AG04449 (cell line): ENCODE measurements at regions not wholly inside any gene's neighbourhood (a gene's known extent, or its start where the extent isn't known, plus 50 kb on each side); places are given as distances from the start of the nearest gene placed in this dataset.

Experiments
- CTCF ChIA-PET: fragments of 350-600 bp; formaldehyde crosslinking; extraction: SDS; loops from one replicate; lab custom pipeline; 2021; ENCODE audit warnings: antibody characterized with exemption; lab: Yijun Ruan, JAX
- POLR2A ChIA-PET: fragments of 400-600, 350-600 bp; formaldehyde crosslinking; extraction: SDS; loops from one replicate; lab custom pipeline; 2020; ENCODE audit warnings: antibody characterized with exemption, inconsistent platforms; lab: Yijun Ruan, JAX
- DNase-seq: peaks from one replicate; pipeline ENCODE4 v3.0.0-alpha.2; 2010; ENCODE audit warnings: low read depth, low spot score
- H3K4me3 ChIP-seq: 2 replicates; pipeline ENCODE4 v1.5.1; 2011; ENCODE audit warnings: low read depth, mild to moderate bottlenecking, control low read depth, low read length
- CTCF ChIP-seq: IDR thresholded peaks from one replicate; pipeline ENCODE4 v1.5.1; 2011; ENCODE audit warnings: mild to moderate bottlenecking, moderate library complexity, low read length, control low read depth, inconsistent platforms; ENCODE audit not compliant: insufficient read depth; ENCODE audit errors: missing control alignments

DNA sequence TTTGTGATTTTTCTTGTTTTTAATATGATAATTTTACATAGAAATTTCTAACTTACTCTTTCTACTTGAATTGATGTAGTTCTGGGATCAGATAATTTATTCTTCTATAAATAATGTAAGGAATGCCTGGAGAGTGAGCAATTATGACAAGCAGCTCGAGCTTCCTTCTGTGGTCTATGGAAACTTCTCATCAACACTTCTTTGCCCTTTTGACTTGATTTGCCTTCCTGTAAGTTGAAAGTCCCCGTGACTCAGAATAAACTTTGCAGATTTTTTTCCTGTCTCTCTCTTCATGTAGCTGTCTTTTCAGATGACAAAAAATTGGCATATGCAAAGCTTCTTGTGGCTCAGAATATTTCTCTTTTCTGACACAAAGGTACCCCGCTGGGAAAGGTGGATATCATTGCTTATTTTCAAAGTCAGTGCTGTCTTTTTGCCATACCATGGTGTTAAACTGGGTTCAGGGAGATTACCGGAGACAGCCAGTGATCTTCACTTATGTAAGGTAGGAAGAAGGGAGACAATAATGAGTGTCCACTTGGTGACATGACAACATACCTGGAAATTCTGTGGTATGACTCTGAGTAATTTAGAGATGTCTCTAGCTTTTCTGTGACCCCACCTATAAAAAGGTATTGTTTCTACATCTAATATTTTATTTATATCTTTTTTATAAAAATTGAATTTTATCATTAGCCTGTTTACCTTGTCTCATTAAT, 278.6 kb upstream of the GNPDA2 start:
- CTCF ChIA-PET = no interaction called here
- DNase-seq = no peak
- no peak for TF ChIP-seq CTCF
- H3K4me3 ChIP-seq = no peak overlapping the region
- POLR2A ChIA-PET = no interaction called here

- POLR2A ChIA-PET = no interaction called here
- no peak for TF ChIP-seq CTCF
- H3K4me3 ChIP-seq = no peak overlapping the region
- CTCF ChIA-PET = no interaction called here
- DNase-seq = no peak
These were observed 278.0 kb upstream of the GNPDA2 start for GRCh38 chr4:45004326-45004725.

GRCh38 chr4:44996276-44996845, 270.0 kb upstream of the GNPDA2 start:
- POLR2A ChIA-PET = no interaction called here
- no peak for DNase-seq
- no peak overlapping the region for H3K4me3 ChIP-seq
- TF ChIP-seq CTCF = no peak
- CTCF ChIA-PET = no interaction called here

DNA sequence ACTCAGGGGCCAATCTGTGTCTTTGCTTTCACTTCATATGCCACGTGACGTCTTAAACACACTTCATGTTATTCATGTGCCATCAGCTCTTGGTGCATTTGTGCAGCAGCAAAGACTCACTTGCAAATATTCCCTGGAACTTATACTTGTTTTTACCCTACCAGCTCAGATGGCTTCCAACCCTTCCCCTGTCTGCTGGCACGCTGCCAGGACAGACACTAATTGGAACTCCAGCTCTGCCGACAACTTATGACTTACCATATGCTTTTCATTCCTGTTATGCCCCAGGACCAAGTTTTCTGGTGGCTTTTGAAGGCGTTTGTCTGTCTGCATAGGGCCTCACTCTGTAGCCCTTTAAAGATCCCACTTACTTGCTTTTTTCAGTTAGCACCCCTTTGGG, 261.7 kb upstream of the GNPDA2 start:
- DNase-seq = no peak
- POLR2A ChIA-PET = no interaction called here
- CTCF ChIA-PET = no interaction called here
- TF ChIP-seq CTCF = no peak
- H3K4me3 ChIP-seq = no peak overlapping the region

- ChIA-PET CTCF (no interaction called here), POLR2A (no interaction called here)
- no peak overlapping the region for H3K4me3 ChIP-seq
- DNase-seq = no peak
- no peak for TF ChIP-seq CTCF
These were observed 259.6 kb upstream of the GNPDA2 start for GRCh38 chr4:44985938-44986337.

- DNase-seq = no peak
- no peak overlapping the region for H3K4me3 ChIP-seq
- no peak for TF ChIP-seq CTCF
- POLR2A ChIA-PET = no interaction called here
- CTCF ChIA-PET = no interaction called here
These were observed 258.8 kb upstream of the GNPDA2 start for GRCh38 chr4:44985152-44985551.
